ENCODE measurements at regions not wholly inside any gene's neighbourhood (a gene's known extent, or its start where the extent isn't known, plus 50 kb on each side); places are given as distances from the start of the nearest gene placed in this dataset.

DNA sequence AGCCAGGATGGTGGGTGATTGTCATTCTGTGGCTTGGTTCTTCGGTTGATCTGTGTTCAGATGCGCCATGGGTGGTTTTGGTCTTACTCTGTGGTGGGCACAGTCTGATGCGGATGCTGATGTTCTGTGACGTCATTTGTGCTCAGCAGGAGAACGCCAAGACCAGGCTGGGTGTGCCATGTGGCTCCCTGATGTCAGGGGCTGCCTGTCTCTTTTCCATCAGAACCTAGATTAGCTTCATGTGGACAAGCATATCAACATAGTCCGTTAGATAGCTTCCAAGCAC lies 100.6 kb upstream of the ARL4C start:
- DNase-seq (ENCODE audit: extremely low spot score in 2 of 2) = no peak
- no peaks in the 10 kb centered on the region for H3K36me3 ChIP-seq
- no peak for TF ChIP-seq POLR2A (IDR thresholded peaks at IDR 0.05)
- TF ChIP-seq, protein P1, sequence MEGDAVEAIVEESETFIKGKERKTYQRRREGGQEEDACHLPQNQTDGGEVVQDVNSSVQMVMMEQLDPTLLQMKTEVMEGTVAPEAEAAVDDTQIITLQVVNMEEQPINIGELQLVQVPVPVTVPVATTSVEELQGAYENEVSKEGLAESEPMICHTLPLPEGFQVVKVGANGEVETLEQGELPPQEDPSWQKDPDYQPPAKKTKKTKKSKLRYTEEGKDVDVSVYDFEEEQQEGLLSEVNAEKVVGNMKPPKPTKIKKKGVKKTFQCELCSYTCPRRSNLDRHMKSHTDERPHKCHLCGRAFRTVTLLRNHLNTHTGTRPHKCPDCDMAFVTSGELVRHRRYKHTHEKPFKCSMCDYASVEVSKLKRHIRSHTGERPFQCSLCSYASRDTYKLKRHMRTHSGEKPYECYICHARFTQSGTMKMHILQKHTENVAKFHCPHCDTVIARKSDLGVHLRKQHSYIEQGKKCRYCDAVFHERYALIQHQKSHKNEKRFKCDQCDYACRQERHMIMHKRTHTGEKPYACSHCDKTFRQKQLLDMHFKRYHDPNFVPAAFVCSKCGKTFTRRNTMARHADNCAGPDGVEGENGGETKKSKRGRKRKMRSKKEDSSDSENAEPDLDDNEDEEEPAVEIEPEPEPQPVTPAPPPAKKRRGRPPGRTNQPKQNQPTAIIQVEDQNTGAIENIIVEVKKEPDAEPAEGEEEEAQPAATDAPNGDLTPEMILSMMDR (IDR thresholded peaks at IDR 0.05) = no peak
- no peak for TF ChIP-seq POLR2AphosphoS5 (IDR thresholded peaks at IDR 0.05; ENCODE audit: insufficient read depth in 1 of 2, low read depth in 1 of 2)
- intact Hi-C loops (cut with DNase I) = no loop called here
- H3K9me3 ChIP-seq = no peaks in the 10 kb centered on the region
- no peak overlapping the region for H3K4me3 ChIP-seq
- H3K4me1 ChIP-seq = no peaks in the 10 kb centered on the region
- H3K27ac ChIP-seq = no peak overlapping the region
- no peaks in the 10 kb centered on the region for H3K27me3 ChIP-seq

GRCh38 chr2:234596696-234597575 lies 100.1 kb upstream of the ARL4C start:
- intact Hi-C loops (cut with DNase I) = no loop called here
- Histone ChIP-seq H3K27ac (no peak overlapping the region), H3K9me3 (no peaks in the 10 kb centered on the region), H3K4me3 (no peak overlapping the region), H3K4me1 (no peaks in the 10 kb centered on the region), H3K36me3 (no peaks in the 10 kb centered on the region), H3K27me3 (no peaks in the 10 kb centered on the region)
- DNase-seq (ENCODE audit: extremely low spot score in 2 of 2) = peak in 1 of 2 donors; percentile 72
- TF ChIP-seq POLR2AphosphoS5 (IDR thresholded peaks at IDR 0.05; ENCODE audit: insufficient read depth in 1 of 2, low read depth in 1 of 2) (no peak), POLR2A (IDR thresholded peaks at IDR 0.05) (no peak)
- TF ChIP-seq, protein P1 (IDR thresholded peaks at IDR 0.05) = no peak

DNA sequence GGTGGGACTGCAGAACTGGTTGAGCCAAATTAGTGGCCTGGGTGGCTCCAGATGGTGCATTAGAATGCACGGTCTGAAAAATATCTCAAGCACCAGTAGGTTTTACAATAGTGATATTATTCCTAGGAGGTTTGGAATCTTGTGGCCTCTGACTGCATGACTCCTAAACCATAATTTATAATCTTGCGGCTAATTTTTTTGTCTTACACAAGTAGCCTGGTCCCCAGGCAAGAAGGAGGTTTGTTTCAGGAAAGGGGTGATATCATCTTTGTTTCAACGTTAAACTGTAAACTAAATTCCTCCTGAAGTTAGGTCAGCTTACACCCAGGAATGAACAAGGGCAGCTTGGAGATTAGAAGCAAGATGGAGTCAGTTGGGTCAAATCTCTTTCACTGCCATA lies 98.9 kb upstream of the ARL4C start:
- Histone ChIP-seq H3K4me3 (no peak overlapping the region), H3K27me3 (no peaks in the 10 kb centered on the region), H3K27ac (no peak overlapping the region), H3K36me3 (no peaks in the 10 kb centered on the region), H3K9me3 (no peaks in the 10 kb centered on the region), H3K4me1 (no peaks in the 10 kb centered on the region)
- TF ChIP-seq POLR2A (IDR thresholded peaks at IDR 0.05) = no peak
- no peak for TF ChIP-seq POLR2AphosphoS5 (IDR thresholded peaks at IDR 0.05; ENCODE audit: insufficient read depth in 1 of 2, low read depth in 1 of 2)
- TF ChIP-seq, protein P1 (IDR thresholded peaks at IDR 0.05) = no peak
- intact Hi-C loops (cut with DNase I) = no loop called here
- peak in 1 of 2 donors; percentile 27 for DNase-seq (ENCODE audit: extremely low spot score in 2 of 2)

DNA sequence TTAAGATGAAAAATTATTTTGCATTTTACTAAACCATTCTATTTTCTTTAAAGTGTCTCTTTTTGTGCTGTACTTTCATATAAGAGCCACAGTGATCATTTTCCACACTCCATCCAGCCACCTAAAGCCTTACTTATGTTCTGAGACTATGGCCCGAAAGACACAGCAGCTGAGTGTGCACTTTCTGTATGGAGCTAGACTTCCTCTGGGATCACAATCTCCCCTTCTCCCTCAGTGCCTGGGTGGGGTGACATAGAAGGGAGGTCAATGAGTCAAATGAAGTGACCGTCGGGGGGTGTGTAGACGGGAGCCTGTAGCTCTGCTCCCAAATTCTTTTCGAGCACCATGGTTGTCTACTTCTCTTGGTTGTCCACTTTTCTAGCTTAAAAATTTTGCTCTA lies 97.8 kb upstream of the ARL4C start:
- Histone ChIP-seq H3K4me1 (no peaks in the 10 kb centered on the region), H3K36me3 (no peaks in the 10 kb centered on the region), H3K4me3 (no peak overlapping the region), H3K27me3 (no peaks in the 10 kb centered on the region), H3K9me3 (no peaks in the 10 kb centered on the region), H3K27ac (no peak overlapping the region)
- TF ChIP-seq POLR2A (IDR thresholded peaks at IDR 0.05) = no peak
- TF ChIP-seq, protein P1 (IDR thresholded peaks at IDR 0.05) = no peak
- no peak for TF ChIP-seq POLR2AphosphoS5 (IDR thresholded peaks at IDR 0.05; ENCODE audit: insufficient read depth in 1 of 2, low read depth in 1 of 2)
- peak in 1 of 2 donors; percentile 11 for DNase-seq (ENCODE audit: extremely low spot score in 2 of 2)
- intact Hi-C loops (cut with DNase I) = no loop called here

DNA sequence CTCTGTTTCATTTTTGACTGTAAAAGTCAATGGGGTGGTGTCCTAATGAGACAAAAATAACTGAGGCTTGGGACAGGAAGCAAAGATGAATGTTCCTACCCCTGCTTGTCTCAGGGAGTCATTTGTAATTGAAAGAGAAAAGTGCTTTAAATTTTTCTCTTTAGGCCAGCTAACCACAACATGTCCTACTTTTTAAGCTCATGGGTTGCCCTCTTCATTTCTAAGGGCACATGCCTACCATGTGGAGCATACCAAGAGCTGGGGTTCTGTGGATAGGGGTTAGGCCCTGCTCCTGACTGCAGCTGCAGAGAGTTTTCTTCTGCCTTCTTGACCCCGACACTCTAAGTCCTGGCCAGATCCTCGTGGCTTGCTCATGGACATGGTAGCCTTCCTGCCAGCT lies 96.8 kb upstream of the ARL4C start:
- intact Hi-C loops (cut with DNase I) = no loop called here
- Histone ChIP-seq H3K4me1 (no peaks in the 10 kb centered on the region), H3K36me3 (no peaks in the 10 kb centered on the region), H3K27ac (no peak overlapping the region), H3K27me3 (no peaks in the 10 kb centered on the region), H3K4me3 (no peak overlapping the region), H3K9me3 (no peaks in the 10 kb centered on the region)
- no peak for TF ChIP-seq POLR2AphosphoS5 (IDR thresholded peaks at IDR 0.05; ENCODE audit: insufficient read depth in 1 of 2, low read depth in 1 of 2)
- TF ChIP-seq, protein P1 (IDR thresholded peaks at IDR 0.05) = no peak
- no peak for TF ChIP-seq POLR2A (IDR thresholded peaks at IDR 0.05)
- no peak for DNase-seq (ENCODE audit: extremely low spot score in 2 of 2)

All from vagina (tissue), 2 donors.